ENCODE measurements at regions not wholly inside any gene's neighbourhood (a gene's known extent, or its start where the extent isn't known, plus 50 kb on each side); places are given as distances from the start of the nearest gene placed in this dataset.
"Not testable (repeated sequence)": the region's sequence is repeated elsewhere in the genome, so short reads cannot be mapped to it uniquely, and the experiment has no call there.

DNA sequence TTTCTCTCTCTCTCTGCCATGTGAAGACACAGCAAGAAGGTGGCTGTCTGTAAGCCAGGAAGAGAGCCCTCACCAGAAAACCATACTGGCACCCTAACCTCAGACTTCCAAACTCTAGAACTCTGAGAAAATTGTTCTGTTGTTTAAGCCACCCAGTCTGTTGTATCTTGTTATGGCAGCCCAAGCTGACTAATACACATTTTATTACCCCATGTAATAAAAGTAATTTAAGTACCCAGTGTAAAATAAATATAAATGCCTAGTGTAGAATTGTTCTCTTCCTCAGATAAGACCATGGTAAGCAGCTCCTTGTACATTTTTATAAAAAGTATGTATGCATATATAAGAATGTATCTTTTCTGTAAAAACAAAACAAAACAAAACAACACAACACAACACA, 119.7 kb downstream of the DTL start:
- no peak for DNase-seq
- Mint-ChIP-seq H3K4me3 (no peak overlapping the region), H3K27me3 (peaks cover 8% of the 10 kb centered on the region), H3K9me3 (no peaks in the 10 kb centered on the region), H3K36me3 (peaks cover 7% of the 10 kb centered on the region), H3K4me1 (peaks cover 17% of the 10 kb centered on the region), H3K27ac (no peak overlapping the region)
- CTCF ChIA-PET: no interaction called here

DNA sequence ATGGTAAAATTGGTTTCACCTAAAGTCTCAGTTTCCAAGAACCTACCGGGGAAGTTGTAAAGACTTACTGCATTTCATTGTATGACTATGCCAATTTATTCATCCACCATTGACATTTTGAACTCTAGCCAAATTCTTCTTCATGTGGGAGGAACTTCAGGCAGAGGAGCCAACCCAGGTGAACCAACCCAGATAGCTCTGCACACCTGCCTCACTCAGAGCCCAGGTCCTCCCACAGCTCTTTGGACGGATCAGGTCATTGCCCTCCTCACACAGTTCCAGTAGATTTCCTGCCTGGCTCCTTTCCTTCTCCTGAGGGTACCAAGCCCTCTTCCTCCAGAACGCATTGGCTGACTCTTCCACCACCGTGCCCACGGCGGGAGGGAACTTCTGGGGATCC, 121.7 kb downstream of the DTL start:
- CTCF ChIA-PET: interaction anchor here (1.2 kb wide), 1 partner anchor 211 kb away, joined by 3 read pairs; no protein-coding TSS in a partner anchor
- Mint-ChIP-seq H3K36me3 (peaks cover 7% of the 10 kb centered on the region), H3K4me3 (no peak overlapping the region), H3K27me3 (peaks cover 8% of the 10 kb centered on the region), H3K4me1 (peaks cover 30% of the 10 kb centered on the region), H3K27ac (no peak overlapping the region), H3K9me3 (no peaks in the 10 kb centered on the region)
- no peak for DNase-seq

DNA sequence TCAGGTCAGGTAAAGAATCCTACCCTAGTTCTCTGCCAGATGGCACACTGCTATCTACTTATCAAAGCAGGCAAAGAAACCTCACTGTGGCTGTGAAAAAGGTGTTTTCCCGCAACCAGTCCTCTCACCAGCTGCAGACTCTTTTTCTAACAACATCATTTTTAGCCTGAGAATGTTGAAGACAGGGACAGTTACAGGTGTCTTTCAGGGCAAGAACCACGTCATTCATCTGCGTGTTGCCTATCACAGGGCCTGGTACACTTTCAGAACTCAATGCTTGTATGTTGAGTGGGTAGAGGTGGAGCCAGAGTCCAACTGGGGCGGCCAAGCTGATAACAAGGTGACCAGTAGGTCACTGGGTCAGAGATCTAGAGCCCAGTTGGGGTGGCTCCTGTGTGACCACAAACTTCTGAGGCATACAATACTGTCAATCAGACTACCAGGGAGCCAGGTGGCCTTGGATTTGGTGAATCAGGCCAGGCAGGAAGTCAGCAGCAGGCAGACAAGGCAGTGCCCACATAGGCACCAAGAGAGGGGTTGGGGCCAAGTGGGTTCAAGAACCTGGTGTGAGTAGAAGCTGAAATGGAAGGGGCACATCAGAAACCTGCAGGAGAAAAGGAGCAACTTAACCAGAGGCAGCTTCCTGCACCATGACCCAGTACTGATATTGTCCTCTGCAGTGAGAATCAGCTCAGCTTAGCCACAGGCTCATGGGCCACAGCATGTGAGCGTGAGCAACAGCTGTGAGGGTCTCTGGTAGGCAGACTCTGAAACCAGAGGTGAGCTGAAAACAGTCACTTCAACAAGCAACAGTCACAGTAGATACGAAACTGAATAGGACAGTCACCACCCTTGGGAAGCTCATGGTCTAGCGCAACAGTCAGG, 123.6 kb downstream of the DTL start:
- CTCF ChIA-PET: interaction anchor here (1.1 to 1.8 kb wide), 2 partner anchors 128 to 132 kb away, joined by 3 to 5 read pairs; no protein-coding TSS in a partner anchor
- Mint-ChIP-seq H3K9me3 (no peaks in the 10 kb centered on the region), H3K36me3 (peaks cover 6% of the 10 kb centered on the region), H3K27me3 (no peaks in the 10 kb centered on the region), H3K27ac (peak overlapping the region; percentile 79), H3K4me3 (no peak overlapping the region), H3K4me1 (peaks cover 30% of the 10 kb centered on the region)
- peak; percentile 52 for DNase-seq

DNA sequence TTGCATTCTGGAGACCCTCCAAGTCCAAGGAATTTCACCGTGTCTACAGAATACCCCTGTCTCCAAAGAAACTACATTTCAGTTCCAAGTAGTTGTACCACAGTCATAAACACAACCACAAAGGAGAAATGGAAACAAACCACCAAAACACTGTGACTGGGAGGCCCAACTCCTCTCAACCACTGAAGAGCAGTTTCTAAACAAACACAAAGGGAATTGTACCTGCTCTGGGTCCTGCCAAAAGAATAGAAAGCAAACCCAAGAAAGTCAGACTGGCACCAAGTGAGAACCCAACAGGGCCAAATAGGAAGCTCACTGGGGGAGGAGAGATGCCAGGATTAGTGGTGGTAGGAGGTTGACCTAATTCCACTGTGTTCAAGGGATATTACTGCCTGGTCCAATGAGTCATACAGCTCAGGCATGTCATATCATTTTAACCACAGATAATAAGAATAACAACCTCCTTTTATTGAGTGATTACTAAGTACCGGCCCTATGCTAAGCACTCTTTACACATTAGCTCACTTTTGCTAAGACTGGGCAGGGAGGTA, 123.9 kb upstream of the PPP2R5A start:
- no peaks in the 10 kb centered on the region for H3K9me3 Mint-ChIP-seq
- H3K36me3 Mint-ChIP-seq: peaks cover 6% of the 10 kb centered on the region
- H3K4me3 Mint-ChIP-seq: no peak overlapping the region
- H3K27ac Mint-ChIP-seq: peak overlapping the region; percentile 84
- CTCF ChIA-PET: interaction anchor here (1.0 to 2.0 kb wide), 3 partner anchors 91 to 296 kb away, joined by 3 to 6 read pairs (median 4); no protein-coding TSS in a partner anchor
- no peaks in the 10 kb centered on the region for H3K27me3 Mint-ChIP-seq
- DNase-seq: no peak
- peaks cover 30% of the 10 kb centered on the region for H3K4me1 Mint-ChIP-seq

DNA sequence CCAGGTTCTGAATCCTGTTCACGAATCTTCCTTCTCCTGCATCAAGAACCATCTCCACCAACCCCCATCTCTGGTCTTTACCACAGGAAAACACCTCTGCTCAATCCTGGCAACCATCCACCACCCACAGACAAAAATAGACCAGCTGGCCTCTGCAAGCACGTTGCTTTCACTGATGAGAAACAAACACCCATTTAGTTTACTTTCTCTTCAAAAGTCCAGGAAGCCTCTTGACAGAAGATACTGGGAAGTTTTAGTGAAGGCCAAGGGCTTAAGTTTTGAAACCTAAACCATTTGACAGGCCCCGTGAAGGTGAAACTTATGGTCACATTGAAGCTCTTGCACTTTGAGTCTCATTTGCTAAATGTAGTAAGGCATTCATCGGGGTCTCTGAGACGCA, 122.6 kb upstream of the PPP2R5A start:
- CTCF ChIA-PET: interaction anchor here (0.9 to 2.0 kb wide), 2 partner anchors 124 to 130 kb away, joined by 3 to 6 read pairs; no protein-coding TSS in a partner anchor
- Mint-ChIP-seq H3K4me3 (no peak overlapping the region), H3K9me3 (no peaks in the 10 kb centered on the region), H3K27me3 (no peaks in the 10 kb centered on the region), H3K36me3 (peaks cover 2% of the 10 kb centered on the region), H3K27ac (peak overlapping the region; percentile 12), H3K4me1 (peaks cover 30% of the 10 kb centered on the region)
- peak; percentile 37 for DNase-seq

DNA sequence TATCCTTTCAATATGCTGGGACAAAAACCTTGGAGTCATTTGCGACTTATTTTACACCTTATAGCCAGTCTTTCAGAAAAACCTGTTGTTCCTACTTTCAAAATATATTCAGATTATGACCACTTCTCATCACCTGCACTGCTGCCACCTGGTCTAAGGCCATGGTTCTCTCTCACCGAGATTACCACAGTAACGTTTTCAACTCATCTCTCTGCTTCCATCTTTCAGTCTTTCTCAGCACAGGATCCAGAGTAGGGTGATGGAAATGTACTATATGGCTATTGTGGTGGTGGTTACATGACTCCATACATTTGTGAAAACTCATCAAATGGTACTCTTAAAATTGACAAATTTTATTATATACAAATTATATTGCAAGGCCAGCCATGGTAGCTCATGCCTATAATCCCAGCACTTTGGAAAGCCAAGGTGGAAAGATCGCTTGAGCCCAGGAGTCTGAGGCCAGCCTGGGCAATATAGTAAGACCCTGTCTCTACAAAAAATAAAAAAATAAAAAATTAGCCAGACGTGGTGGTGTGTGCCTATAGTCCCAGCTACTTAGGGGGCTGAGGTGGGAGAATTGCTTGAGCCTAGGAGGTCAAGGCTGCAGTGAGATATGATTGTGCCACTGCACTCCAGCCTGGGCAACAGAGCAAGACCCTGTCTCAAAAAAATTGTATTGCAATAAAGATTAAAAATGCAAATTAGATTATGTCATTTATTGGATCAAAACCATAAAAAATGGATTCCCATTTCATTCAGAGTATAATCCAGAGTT, 120.9 kb upstream of the PPP2R5A start:
- no peaks in the 10 kb centered on the region for H3K27me3 Mint-ChIP-seq
- no peaks in the 10 kb centered on the region for H3K9me3 Mint-ChIP-seq
- H3K4me1 Mint-ChIP-seq: peaks cover 19% of the 10 kb centered on the region
- no peaks in the 10 kb centered on the region for H3K36me3 Mint-ChIP-seq
- no peak overlapping the region for H3K4me3 Mint-ChIP-seq
- DNase-seq: no peak
- H3K27ac Mint-ChIP-seq: no peak overlapping the region
- CTCF ChIA-PET: no interaction called here

DNA sequence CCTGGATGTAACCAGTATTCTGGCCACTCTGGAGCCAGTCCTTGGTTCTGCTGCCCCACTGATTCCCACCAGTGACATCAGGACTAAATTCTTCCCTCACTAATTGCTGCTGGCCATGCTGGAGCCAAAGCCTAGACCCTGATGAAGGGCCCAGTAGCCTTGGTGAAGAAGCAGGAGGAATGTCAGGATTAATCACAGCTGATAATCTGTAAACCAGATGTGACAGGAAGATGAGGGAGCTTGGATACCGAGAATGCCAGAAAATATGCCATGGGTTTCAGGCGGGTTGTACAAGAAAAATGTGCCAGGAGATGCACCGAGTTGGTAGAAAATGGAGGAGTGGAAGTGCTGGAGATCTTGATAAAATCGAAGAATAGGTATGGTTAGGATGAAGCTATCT, 119.0 kb upstream of the PPP2R5A start:
- Mint-ChIP-seq H3K4me3 (no peak overlapping the region), H3K27ac (no peak overlapping the region), H3K27me3 (no peaks in the 10 kb centered on the region), H3K36me3 (no peaks in the 10 kb centered on the region), H3K9me3 (no peaks in the 10 kb centered on the region), H3K4me1 (peaks cover 6% of the 10 kb centered on the region)
- CTCF ChIA-PET: no interaction called here
- DNase-seq: no peak

DNA sequence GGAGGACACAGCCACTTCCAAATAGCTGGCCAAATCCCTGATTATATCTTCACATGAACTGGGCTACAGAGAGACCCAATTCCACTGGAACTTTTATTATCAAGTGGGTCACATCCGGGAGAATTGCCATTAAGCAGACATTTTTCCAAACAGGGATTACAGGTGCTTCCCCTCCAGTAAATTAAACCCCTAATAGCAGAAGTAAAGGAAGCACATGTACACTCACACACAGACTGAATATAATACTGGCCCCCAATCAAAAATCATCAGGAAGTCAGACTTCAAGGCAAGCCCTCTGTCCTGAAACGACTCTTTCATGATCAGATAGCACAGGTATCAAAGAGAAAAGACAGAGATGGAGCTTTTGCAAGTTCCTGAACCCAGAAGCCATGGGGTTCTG, 118.6 kb upstream of the PPP2R5A start:
- Mint-ChIP-seq H3K36me3 (no peaks in the 10 kb centered on the region), H3K4me1 (peaks cover 2% of the 10 kb centered on the region), H3K27ac (no peak overlapping the region), H3K4me3 (no peak overlapping the region), H3K9me3 (no peaks in the 10 kb centered on the region), H3K27me3 (no peaks in the 10 kb centered on the region)
- CTCF ChIA-PET: no interaction called here
- DNase-seq: no peak

DNA sequence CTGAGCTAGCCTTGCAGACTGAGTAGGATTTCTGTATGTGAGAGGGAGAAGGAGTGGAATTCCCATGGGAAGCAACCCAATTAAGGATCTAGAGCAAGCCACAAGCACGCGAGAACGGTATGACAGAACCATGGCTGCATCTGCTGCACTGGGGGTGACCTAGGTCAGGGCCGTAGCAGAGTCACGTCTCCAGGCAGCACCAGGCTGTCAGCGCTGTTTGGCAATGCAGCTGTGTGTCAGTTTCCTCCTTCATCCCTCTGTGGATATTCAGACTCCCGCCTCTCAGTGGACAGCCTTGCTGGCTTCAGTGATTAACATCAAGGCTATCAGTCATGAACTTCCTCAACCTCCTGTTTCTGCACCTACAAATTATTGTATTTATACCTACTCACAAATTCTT, 118.1 kb upstream of the PPP2R5A start:
- Mint-ChIP-seq H3K36me3 (no peaks in the 10 kb centered on the region), H3K4me3 (no peak overlapping the region), H3K4me1 (no peaks in the 10 kb centered on the region), H3K9me3 (no peaks in the 10 kb centered on the region), H3K27me3 (no peaks in the 10 kb centered on the region), H3K27ac (no peak overlapping the region)
- CTCF ChIA-PET: no interaction called here
- DNase-seq: no peak

DNA sequence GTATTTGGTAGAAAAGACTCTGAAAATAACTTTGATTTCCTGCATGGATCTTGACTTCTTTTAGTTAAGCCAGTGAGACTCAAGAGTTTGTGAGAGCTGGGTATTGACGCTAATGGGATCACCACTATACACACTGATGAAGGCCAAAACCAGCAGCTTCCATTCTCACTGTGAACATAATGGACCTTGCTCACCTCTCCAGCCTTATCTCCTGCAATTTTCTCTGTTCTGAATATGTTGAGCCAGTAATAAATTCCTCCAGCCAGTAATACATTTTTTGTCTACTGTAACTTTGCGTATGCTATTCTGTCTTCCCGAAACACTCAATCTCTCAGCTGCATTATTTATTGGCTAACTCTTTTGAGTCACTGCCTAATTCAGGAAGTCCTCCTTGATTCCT, 111.6 kb upstream of the PPP2R5A start:
- no peak for DNase-seq
- H3K9me3 Mint-ChIP-seq: no peaks in the 10 kb centered on the region
- H3K27me3 Mint-ChIP-seq: no peaks in the 10 kb centered on the region
- H3K27ac Mint-ChIP-seq: no peak overlapping the region
- H3K36me3 Mint-ChIP-seq: no peaks in the 10 kb centered on the region
- H3K4me1 Mint-ChIP-seq: peaks cover 11% of the 10 kb centered on the region
- no peak overlapping the region for H3K4me3 Mint-ChIP-seq
- CTCF ChIA-PET: no interaction called here

DNA sequence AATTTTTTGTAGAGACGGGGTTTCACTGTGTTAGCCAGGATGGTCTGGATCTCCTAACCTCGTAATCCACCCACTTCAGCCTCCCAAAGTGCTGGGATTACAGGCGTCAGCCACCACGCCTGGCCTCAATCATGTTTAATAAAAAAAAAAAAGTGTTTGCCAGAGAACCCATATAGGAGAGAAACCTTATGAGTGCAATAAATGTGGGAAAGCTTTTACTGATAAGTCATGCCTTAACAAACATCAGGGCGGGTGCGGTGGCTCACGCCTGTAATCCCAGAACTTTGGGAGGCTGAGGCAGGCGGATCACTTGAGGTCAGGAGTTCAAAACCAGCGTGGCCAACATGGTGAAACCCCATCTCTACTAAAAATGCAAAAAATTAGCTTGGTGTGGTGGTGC, 110.9 kb upstream of the PPP2R5A start:
- H3K4me3 Mint-ChIP-seq, H3K27ac Mint-ChIP-seq, H3K27me3 Mint-ChIP-seq, DNase-seq, CTCF ChIA-PET, H3K9me3 Mint-ChIP-seq, H3K36me3 Mint-ChIP-seq: not testable (repeated sequence)
- peaks cover 15% of the 10 kb centered on the region for H3K4me1 Mint-ChIP-seq

DNA sequence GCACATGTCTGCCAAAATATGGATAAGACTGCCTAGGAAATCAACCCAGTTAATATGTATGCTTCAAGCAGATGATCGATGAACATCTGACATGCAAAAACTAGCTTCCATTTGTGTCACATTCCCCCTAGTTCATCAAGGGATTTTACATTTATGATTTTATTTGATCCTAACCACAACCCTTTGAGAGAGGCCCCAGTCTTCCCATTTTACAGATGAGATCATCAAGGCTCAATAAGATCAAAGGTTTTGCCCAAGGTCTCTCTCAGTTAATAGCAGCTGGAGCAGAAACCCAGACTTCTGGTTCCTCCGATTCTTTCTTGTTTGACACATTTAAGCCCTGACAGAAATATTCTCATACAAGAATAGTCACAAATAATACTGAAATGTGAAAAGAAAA, 107.7 kb upstream of the PPP2R5A start:
- Mint-ChIP-seq H3K4me1 (peaks cover 15% of the 10 kb centered on the region), H3K36me3 (no peaks in the 10 kb centered on the region), H3K4me3 (no peak overlapping the region), H3K9me3 (no peaks in the 10 kb centered on the region), H3K27ac (no peak overlapping the region), H3K27me3 (peaks cover 11% of the 10 kb centered on the region)
- no peak for DNase-seq
- CTCF ChIA-PET: no interaction called here

DNA sequence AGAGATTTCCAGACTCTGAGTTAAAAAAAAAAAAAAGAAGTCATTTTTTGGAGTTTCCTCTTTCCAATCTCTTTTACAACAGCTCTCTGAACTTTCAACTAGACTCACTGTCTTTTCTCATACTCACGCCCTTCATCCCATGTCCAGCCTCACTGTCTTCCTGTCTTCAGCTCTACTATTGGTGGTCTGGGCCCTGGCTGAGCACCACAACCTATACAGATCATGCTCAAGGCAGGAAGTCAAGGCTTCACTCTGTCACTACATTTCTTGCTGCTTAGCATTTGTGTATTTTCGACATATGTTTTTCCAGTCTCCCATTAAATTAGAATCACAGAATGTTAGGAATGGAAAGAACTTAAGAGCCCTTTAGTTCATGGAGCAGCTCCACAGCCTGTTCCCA, 106.4 kb upstream of the PPP2R5A start:
- Mint-ChIP-seq H3K36me3 (no peaks in the 10 kb centered on the region), H3K27me3 (peaks cover 11% of the 10 kb centered on the region), H3K4me1 (peaks cover 15% of the 10 kb centered on the region), H3K27ac (no peak overlapping the region), H3K4me3 (no peak overlapping the region), H3K9me3 (no peaks in the 10 kb centered on the region)
- no peak for DNase-seq
- CTCF ChIA-PET: no interaction called here

DNA sequence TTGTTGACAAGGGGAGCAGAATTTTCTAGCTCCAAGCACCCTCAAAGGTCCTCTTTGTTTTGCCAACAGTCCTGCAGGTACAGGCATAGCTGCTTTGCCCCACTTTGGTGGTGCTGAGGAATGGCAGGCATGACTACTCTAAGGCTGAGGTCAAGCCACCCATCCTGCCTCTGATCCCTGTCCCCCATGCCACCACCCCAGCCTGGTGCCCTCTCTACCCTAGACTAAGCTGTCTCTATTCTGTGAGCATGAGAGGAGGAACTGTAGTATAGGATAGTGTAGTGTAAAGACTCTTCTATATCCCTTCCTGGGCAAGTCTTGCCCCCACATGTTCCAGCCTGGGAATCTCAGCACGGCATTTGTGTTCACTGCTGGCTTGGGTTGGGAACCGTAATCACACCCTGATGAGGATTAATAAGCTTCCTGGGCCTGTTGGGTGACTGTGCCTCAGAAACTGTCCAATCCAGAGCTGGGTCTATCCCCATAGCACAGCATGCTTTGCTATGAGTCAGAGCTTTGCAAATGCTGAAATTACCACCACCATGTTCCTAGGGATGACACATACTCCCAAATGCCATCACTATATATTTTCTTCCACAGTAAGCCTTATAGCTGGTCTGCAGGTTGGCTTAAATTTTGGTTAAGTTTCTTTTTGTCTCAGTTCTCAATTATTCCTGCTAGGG, 105.7 kb upstream of the PPP2R5A start:
- H3K36me3 Mint-ChIP-seq: peaks cover 3% of the 10 kb centered on the region
- peaks cover 17% of the 10 kb centered on the region for H3K4me1 Mint-ChIP-seq
- peaks cover 11% of the 10 kb centered on the region for H3K27me3 Mint-ChIP-seq
- DNase-seq: no peak
- CTCF ChIA-PET: no interaction called here
- no peak overlapping the region for H3K27ac Mint-ChIP-seq
- H3K9me3 Mint-ChIP-seq: no peaks in the 10 kb centered on the region
- no peak overlapping the region for H3K4me3 Mint-ChIP-seq

Measured in activated naive CD4-positive, alpha-beta T cell treated with anti-CD3 and anti-CD28 coated beads, Interleukin-2, amount 10 ng/mL, durations not matched to agents 7 days and 5 days (primary cell).